NCI-H1105 (cell line): ENCODE measurements at regions not wholly inside any gene's neighbourhood (a gene's known extent, or its start where the extent isn't known, plus 50 kb on each side); places are given as distances from the start of the nearest gene placed in this dataset.
"Not testable (repeated sequence)": the region's sequence is repeated elsewhere in the genome, so short reads cannot be mapped to it uniquely, and the experiment has no call there.

Experiments
- DNase-seq: peaks from one replicate; lab custom pipeline; 2025; lab: John Stamatoyannopoulos, UW

DNA sequence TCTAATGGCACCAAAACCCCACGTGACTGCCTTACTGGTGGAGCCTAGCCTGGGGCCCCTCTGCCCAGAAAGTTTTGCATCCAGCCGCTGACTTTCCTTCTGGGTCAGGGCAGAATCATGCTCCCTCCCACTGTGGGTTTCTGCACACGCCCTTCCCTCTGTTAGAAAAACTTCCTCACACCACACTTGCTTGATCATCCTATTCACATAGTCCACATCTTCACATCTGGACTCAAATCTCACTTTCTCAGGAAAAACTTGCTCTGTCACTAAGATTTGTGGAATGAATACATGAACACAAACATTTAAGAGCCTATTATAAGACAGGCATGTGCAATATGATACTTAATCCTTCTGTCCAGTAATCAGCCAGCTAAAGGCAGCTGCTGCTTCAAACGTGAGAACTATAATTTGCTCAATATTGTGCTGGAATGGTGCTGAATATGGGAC, 274.7 kb downstream of the RND3 start:
- no peak for DNase-seq

DNA sequence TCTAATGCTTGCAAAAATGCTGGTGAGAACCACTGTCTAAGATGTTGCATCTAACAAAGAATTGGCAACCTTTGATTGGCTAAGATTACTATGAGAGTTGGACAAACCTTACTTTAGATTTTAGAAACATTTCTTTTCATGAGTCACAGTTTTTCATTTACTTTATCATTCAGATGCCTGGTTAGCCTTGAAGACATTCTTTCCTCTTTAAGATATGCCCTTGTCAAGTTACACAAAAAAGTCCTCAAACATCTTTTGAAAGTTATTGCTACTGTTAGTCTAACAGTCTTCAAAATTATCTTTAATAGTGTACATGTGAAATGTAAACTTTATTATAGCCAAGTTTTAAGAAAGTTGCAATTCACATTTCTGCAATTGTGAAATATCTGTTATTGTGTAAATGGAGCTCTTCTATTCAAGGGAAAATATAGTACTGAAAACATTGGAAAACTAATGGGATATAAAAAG, 276.3 kb downstream of the RND3 start:
- DNase-seq, result no peak

DNA sequence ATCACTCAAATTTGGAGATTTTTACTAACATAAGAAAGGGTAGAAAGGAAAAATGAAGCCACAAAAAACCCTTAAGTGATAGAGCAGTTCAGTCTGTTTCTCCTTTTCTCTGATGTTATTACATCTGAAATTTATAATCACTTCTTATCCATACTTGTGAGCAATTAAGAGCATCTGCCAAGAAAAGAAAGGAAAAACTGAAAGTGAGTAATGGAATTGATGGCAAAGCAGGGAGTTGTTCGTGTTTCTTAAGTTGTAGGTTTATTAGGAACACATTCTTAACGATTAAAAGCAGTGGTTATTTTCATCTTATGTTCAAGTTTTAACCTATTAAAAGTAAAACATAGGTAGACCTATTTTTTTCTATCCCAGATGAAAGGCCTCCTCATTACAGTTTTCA, 277.7 kb downstream of the RND3 start:
- DNase-seq, result no peak

DNA sequence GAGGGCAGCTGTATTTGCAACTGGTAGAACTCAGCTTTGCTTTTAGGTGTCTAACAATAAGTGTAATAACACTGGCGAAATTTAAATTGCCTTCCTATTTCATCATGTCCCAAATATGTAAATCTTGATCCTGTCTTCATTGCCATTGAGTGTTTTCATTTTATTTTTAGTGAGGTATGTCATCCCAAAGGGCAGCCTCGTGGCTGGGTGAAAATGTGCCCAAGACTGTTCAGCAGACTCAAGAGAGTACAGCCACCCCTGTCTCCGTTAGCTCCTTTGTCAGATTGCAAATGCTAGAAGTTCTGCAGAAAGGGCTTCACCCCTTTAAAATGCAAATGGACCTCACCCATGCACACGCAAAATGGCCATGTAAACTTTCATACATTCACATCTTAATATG, 278.8 kb downstream of the RND3 start:
- no peak for DNase-seq

DNA sequence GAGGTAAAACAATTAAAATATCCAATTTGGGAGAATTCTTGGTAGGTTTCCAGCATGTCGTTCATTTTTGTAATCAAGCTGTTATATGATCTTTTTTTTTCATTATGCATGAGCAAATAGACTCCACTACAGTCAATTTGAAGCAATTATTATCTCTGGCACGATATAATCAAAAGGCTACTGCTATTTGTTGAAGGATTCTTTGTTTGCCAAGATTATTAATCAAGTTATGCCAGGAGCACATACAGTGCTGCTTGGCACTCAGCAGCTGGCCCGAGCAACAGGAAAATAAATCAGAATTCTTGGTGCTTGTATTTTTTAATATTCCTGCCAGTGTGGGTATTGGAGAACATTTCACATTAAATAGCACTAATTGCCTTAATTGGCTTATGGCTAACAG, 279.5 kb downstream of the RND3 start:
- peak; percentile 88 for DNase-seq

DNA sequence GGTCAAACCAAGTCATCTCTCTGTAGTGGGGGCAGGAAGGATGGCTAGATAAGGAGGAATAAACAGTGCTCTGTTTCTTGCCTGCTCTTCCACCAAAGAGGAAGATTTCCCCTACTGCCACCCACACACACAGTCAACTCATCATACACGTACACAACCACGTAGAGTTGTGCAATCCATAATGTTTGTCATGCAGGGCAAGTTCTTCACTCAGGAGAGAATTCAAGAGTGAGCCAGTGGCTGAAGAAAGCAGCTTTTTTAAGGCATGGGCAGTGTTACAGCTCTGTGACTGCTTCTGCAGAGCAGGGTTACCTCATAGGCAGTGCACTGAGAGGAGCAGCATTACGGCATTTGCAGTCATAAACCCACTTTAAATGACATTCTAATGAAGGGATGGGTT, 283.0 kb downstream of the RND3 start:
- no peak for DNase-seq

DNA sequence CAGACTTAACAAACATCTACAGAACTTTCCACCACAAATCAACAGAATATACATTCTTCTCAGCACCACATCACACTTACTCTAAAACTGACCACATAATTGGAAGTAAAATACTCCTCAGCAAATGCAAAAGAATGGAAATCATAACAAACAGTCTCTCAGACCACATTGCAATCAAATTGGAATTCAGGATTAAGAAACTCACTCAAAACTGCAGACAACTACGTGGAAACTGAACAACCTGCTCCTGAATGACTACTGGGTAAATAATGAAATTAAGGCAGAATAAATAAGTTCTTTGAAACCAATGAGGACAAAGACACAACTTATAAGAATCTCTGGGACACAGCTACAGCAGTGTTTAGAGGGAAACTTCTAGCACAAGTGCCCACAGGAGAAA, 292.7 kb downstream of the RND3 start:
- not testable (repeated sequence) for DNase-seq

DNA sequence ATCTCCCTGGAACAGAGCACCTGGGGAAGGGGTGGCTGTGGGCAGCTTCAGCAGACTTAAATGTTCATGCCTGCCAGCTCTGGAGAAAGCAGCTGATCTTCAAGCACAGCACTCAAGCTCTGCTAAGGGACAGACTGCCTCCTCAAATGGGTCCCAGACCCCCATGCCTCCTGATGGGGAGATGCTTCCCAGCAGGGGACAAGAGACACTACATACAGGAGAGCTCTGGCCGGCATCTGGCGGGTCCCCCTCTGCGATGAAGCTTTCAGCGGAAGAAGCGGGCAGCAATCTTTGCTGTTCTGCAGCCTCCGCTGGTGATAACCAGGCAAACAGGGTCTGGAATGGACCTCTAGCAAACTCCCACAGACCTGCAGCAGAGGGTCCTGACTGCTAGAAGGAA, 294.8 kb downstream of the RND3 start:
- DNase-seq, result no peak

DNA sequence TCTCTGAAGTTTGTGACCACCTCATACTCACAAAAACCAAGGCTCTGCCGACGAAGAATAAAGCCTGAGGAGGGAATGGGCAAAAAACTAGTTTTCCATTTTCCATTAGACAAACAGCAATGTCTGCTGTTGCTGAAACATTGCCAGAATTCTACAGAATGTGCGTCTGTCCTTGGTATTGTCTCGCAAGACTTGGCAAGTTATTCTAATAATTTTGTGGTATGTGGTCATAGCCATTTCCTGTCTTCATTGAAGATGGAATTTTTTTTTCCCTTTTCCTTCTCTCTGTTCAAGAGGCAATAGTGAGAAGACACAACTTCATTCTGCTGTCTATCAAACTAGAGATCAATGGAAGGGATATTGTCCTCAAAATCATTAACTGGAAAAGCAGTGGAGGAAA, 296.1 kb downstream of the RND3 start:
- DNase-seq, result no peak

DNA sequence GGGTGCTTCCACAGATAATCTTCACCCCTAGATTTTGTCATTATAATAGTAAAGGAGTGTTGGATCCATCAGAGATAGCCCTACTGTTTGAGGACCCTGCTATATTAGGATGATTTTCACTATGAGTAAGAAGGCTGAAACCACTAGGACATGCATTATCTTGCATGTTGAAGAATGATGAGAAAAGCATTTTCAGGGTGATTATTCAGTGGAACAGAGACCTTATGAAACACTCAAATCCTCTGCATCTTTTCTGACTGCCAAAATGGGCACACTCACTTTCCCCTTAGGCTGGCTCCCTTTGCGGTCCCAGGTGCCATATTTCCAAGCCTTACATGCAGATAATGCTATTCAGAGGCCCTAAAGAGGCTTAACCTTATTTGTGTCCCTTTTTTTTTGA, 296.9 kb downstream of the RND3 start:
- DNase-seq, result no peak

DNA sequence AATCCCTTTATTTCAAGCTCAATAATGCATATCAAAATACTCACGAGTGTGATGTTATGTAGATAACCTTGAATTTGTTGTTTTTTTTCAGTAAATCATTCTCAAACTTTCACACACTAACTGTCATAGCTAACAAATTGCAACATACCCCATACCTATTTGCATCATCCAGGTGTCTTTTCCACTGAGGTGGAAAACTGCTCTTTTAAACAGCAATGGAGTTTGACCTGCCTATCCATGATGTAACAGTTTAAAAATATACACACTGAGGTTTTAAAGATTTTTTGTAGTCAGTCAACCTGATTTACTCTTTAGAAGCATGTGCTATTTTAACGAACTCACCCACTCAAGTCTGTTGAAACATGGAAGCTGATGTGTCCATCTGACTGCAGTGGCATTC, 298.7 kb downstream of the RND3 start:
- no peak for DNase-seq

DNA sequence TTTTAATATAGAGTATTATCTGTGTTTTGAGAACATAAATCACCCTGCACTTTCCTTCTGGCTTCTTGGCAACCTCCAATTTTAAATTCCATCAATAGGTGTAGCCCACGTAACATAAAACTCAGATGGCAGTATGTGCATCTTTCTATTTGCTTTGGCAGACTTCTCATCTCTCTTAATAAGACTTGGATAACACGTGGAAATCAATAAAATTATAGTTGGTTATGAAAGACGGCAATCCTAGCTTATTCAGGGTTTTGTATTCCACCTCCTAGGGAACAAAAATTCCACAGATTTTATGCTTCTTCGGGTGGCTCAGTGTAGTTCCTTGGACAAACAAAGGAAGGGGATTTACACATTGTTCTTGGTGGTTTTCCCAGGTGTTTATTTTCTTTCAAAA, 299.3 kb downstream of the RND3 start:
- no peak for DNase-seq

DNA sequence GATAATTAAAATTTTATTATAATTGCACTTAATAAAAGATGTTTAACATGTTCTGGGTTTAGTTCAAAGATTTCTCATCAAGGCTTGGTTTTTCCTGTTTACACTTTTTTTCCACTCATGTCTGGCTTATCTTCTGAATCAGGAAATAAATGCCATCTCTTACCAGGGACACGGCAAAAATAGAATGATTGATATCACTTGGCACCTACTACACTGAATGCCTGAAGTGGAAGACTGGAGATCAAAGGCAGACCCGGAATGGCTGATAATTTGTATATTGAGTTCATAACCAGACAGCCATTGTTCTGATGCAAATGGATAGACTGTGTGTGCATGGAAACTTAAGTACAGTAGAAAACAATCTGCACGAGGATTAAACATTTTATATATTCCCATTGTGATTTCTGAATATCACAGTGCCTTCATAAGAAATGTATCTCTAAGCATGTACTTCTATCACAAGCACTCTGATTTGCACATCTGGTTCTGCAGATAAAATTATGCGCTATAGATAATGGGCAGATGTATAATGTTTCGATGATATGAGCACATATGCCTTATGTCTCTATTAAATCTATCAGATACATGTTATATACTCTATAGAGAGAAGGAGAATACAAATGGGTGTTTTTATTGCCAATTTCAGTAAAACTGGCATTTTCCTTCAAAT, 304.8 kb downstream of the RND3 start:
- DNase-seq, result peak; percentile 10

DNA sequence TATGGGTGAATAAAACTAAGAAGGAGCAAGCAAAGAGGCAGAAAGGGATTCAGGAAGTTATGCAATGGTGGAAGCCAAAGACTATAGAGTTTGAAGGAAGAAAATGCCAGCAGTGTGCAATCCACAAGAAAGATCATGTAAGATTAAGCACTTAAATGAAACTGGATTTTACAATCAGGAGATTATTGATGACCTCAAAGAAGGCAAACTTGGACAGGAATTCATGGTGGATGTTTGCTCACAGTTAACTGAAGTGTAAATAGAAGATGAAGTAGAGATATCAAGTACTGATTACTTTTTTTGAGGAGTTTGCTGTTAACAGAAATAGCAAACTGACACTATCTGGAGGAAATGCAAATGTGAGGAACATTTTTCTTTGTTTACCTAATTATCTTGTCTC, 308.9 kb downstream of the RND3 start:
- DNase-seq, result no peak

DNA sequence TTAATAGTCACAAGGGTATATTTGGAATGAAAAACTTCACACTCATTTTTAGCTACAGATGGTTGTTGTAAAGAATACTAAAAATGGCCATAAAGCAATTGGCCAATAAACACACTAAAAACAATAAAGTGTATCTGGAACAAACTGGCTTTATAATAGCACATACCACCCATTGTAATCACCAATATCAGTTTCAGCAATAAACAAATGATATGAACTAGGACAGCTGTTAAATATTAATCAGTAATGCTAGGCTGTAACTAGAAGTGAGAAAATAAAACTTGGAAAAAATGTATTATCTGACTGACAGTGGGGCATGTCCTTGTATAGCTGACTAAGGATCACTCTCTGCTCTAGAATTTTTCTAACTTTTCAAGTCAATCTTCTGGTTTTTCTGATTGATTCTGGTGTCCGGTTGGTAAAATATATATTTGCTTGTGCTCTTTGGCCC, 312.5 kb downstream of the RND3 start:
- DNase-seq, result no peak

DNA sequence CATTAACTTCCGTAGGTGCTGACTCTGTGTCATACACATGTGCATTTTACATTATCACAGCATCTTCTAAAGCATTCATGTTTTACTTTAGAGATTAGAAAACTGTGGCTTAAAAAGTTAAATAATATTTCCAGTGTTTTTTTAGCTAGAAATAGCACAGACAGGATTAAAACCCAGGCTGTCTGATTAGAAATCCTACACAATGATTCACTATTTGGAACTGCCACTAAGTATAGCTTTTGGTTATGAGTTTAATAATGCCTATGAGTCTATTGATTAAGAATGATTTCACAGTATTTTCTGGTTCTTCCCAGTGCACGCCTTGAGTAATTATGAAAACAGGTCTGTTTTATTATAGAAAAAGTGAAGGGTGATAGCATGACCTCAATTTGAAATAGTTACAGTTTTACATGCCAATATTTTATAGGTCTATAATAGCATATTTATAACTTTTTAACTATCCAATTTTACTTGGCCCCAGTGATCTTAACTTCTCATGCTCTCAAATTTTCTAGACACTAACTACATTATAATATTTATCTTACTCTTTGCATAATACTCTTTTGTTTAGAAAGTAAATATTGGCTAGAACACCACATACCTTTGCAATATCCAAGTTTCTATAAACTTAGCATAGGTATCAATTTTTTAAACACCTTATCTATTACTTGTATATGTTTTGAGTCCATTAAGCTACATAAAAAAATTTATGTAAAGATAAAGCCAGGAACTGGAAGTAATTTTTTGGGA, 313.2 kb downstream of the RND3 start:
- DNase-seq, result no peak

DNA sequence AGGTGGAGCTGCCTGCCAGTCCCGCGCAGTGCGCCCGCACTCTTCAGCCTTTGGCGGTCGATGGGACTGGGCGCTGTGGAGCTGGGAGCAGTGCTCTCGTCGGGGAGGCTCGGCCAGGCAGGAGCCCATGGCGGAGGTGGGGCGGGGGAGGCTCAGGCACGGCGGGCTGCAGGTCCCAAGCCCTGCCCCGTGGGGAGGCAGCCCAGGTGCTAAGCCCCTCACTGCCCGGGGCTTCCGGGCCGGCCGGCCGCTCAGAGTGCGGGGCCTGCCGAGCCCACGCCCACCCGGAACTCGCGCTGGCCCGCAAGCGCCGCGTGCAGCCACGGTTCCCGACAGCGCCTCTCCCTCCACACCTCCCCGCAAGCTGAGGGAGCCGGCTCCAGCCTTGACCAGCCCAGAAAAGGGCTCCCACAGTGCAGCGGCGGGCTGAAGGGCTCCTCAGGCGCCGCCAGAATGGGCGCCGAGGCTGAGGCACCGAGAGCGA, 316.4 kb downstream of the RND3 start:
- no peak for DNase-seq

DNA sequence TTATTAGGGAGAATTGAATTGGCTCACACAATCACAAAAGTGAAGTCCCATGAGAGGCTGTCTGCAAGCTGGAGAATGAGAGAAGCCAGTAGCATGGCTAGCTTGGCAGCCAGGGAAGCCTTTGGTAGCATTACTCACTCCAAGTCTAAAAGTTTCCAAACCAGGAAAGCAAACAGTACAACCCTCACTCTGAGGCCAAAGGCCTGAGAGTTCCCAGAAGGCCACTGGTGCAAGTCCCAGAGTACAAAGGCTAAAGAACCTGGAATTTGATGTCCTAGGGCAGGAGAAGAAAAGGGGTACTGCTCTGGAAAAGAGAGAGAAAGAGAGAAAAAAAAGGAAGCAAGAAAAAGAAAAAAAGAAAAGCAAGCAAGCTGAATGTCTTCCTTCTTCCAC, 318.2 kb downstream of the RND3 start:
- DNase-seq, result no peak

DNA sequence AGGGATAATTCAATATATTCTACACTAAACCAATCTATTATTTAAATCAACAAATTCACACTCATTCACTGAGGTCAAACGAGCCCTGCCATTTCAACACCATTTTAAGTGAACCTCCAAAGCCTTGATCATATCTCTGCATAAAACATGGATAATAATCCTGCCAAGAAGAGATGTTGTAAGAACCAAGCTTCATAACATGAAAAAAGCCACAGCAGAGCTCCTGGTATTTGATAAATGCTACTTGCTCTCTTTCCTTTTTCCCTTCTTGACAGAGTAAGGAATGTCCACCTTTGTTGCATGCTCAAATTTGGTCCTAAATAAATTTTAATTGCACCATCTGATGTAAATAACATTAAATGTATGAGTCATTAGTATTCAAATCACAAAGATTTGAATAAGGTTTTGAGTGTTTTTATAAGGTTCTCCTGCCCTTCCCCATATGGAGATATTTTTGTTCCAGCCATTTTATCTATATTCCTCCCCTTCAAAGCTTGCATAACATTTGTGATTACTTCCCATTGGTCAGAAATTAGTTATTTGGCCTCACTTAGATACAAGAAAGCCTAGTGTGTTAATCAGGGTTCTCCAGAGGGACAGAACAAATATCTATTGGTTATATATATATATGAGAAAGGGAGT, 318.8 kb downstream of the RND3 start:
- no peak for DNase-seq

DNA sequence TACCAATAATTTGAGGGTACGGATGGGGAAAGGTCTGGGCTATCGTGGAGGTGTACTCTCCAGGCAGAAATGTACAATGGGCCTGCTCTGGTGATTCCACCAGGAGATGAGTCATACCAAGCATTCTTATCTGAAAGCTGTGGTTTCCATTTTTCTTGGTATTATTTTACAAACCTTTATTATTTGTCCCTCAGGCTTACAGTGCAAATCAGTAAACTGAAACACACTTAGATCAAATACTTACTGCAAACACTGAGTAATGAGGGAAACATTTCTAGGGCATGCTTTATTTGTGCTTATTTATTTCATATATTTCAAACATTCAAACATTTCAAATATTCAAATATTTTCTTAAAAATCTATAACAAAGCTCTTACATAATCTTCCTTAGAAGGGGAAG, 319.8 kb downstream of the RND3 start:
- no peak for DNase-seq

DNA sequence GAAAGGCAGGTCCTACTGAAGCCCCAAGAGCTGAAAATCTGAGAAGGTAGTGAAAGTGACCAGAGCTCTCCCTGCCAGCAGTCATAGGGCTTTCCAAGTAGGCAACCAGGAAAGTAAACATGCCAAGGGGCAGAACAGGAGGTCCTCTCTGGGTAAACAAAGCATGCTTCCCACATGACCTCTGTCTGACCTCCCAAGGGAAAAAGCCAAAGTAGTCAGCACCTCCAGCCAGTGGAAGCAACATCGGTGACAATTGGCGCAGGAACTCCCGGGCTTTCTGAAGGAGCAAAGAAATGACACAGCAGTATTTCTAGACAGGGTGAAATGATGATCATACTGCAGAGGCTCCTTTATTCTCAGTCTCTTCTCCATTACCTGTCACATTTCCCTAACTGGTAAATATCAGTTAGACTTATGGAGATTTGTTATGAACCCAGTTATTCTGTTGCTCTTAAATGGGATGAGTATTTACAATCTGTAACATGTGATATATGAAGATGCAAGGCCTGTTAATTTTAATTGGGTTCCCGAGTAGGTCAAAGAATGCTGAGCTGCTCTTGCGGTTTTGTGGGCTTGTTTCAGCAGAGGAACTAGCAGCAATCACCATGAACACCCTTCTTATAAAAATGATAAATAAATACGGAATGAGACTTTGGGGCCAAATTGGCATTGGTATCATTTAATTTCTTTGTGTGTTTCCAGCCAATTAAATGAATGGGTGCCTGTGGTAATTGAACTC, 321.0 kb downstream of the RND3 start:
- DNase-seq, result peak; percentile 43

DNA sequence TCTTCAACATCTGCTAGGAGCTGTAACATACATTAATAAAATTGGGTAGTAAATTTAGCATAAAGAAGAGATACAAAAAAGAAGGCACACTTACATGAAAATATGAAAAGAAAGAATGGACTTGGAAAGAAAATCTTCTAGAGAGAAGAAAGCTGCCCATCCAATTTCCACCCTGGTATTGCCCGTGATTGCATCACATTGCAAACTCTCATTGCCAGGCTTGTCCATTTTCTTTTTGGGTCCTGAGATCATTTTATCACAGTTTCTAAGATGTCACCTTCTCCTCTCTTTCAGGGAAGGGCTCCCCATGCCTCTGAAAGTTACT, 321.5 kb downstream of the RND3 start:
- no peak for DNase-seq
